MCF 10A (cell line): ENCODE measurements at regions not wholly inside any gene's neighbourhood (a gene's known extent, or its start where the extent isn't known, plus 50 kb on each side); places are given as distances from the start of the nearest gene placed in this dataset.

ENCODE experiments used
- BruUV-seq: library from RNA; stranded (reverse); fragments of 400-500 nt; replicated peaks from 2 replicates; lab custom pipeline; 2021; lab: Mats Ljungman, UMichigan
- CTCF ChIA-PET: fragments of 300-600 bp; sonication (Branson Sonifier 250); formaldehyde crosslinking; extraction: SDS; loops from one replicate; lab custom pipeline; 2021; ENCODE audit warnings: antibody characterized with exemption, inconsistent platforms; lab: Yijun Ruan, JAX
- POLR2A ChIA-PET: fragments of 300-600, 350-650 bp; sonication (Branson Sonifier 250); formaldehyde crosslinking; extraction: SDS; loops from one replicate; lab custom pipeline; 2020; ENCODE audit warnings: antibody characterized with exemption, inconsistent platforms; lab: Yijun Ruan, JAX
- DNase-seq: peaks from one replicate; pipeline ENCODE4 v3.0.0-alpha.2; 2018; ENCODE audit not compliant: unreplicated experiment
- H3K27ac Mint-ChIP-seq: one replicate; pipeline ENCODE4 v1.8.0; 2022; ENCODE audit warnings: mild to moderate bottlenecking, low read depth, mixed read lengths; ENCODE audit not compliant: unreplicated experiment
- H3K27me3 Mint-ChIP-seq: one replicate; pipeline ENCODE4 v1.8.0; 2022; ENCODE audit warnings: mixed read lengths; ENCODE audit not compliant: insufficient read depth, unreplicated experiment
- H3K36me3 Mint-ChIP-seq: one replicate; pipeline ENCODE4 v1.8.0; 2022; ENCODE audit warnings: mild to moderate bottlenecking, moderate library complexity, mixed read lengths; ENCODE audit not compliant: insufficient read depth, unreplicated experiment
- H3K4me1 Mint-ChIP-seq: one replicate; pipeline ENCODE4 v1.8.0; 2022; ENCODE audit warnings: mixed read lengths; ENCODE audit not compliant: insufficient read depth, unreplicated experiment
- H3K4me3 Mint-ChIP-seq: one replicate; pipeline ENCODE4 v1.8.0; 2022; ENCODE audit warnings: mild to moderate bottlenecking, moderate library complexity, mixed read lengths; ENCODE audit not compliant: unreplicated experiment
- H3K9me3 Mint-ChIP-seq: one replicate; pipeline ENCODE4 v1.8.0; 2022; ENCODE audit warnings: mixed read lengths; ENCODE audit not compliant: unreplicated experiment
- intact Hi-C: fragments of 100-400 bp; cut with micrococcal nuclease; formaldehyde crosslinking; loops from 2 replicates; pipeline ENCODE4 v1.14.1; 2022
- TF ChIP-seq, protein P1 (sequence below): fragments of 200-600 bp; IDR thresholded peaks from one replicate; pipeline ENCODE4 v1.8.0; 2022; ENCODE audit warnings: antibody characterized with exemption, mild to moderate bottlenecking; ENCODE audit not compliant: unreplicated experiment

DNA sequence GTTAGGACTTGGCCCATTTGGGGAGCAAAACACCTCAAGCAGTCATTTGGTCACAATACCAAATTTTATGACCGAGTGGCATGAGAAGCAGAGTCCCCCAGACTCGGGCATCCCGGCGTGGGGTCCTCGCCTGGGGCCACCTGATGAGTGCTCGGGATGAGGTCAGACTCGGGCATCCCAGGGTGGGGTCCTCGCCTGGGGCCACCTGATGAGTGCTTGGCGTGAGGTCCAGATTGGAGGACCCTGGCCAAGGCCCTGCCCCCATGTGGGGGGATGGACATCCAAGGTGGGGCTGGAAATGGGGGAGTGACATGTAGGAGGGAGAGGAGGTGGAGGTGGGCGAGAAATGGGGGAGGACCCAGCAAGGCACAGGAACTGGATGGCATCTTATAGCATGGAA, 56.1 kb upstream of the CST7 start:
- no peaks in the 10 kb centered on the region for H3K27me3 Mint-ChIP-seq

DNA sequence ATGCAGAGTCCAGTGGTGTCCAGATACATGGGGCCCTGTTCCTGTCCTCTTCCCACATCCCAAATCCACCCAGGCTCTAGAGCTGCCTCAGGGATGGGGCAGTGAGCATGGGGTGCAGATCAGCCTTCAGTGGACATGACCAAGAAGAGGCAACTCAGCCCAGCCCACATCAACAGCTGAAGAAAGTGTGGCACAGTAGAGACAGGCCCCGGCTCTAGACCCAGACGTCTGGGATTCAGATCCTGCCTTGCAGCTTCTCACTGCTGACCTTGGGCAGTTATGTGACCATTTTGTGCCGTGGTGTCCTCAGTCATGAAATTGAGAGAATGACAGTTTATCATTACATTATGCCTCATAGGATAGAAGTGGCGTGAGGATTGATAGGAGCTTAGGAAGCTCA, 54.6 kb upstream of the CST7 start:
- no TSS peak for BruUV-seq
- no peak overlapping the region for H3K27ac Mint-ChIP-seq
- no peaks in the 10 kb centered on the region for H3K36me3 Mint-ChIP-seq
- no peaks in the 10 kb centered on the region for H3K27me3 Mint-ChIP-seq
- H3K4me3 Mint-ChIP-seq = no peak overlapping the region
- H3K4me1 Mint-ChIP-seq = no peaks in the 10 kb centered on the region
- DNase-seq = no peak
- no peaks in the 10 kb centered on the region for H3K9me3 Mint-ChIP-seq
- TF ChIP-seq, protein P1, sequence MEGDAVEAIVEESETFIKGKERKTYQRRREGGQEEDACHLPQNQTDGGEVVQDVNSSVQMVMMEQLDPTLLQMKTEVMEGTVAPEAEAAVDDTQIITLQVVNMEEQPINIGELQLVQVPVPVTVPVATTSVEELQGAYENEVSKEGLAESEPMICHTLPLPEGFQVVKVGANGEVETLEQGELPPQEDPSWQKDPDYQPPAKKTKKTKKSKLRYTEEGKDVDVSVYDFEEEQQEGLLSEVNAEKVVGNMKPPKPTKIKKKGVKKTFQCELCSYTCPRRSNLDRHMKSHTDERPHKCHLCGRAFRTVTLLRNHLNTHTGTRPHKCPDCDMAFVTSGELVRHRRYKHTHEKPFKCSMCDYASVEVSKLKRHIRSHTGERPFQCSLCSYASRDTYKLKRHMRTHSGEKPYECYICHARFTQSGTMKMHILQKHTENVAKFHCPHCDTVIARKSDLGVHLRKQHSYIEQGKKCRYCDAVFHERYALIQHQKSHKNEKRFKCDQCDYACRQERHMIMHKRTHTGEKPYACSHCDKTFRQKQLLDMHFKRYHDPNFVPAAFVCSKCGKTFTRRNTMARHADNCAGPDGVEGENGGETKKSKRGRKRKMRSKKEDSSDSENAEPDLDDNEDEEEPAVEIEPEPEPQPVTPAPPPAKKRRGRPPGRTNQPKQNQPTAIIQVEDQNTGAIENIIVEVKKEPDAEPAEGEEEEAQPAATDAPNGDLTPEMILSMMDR = no peak
- intact Hi-C loops = no loop called here
- ChIA-PET POLR2A (no interaction called here), CTCF (interaction anchor here (0.6 to 1.2 kb wide), 2 partner anchors 10 to 25 kb away, joined by 3 read pairs; no protein-coding TSS in a partner anchor)

More for the DNA sequence above, 56.1 kb upstream of the CST7 start:
- Mint-ChIP-seq H3K9me3 (no peaks in the 10 kb centered on the region), H3K4me1 (no peaks in the 10 kb centered on the region), H3K4me3 (no peak overlapping the region), H3K27ac (no peak overlapping the region), H3K36me3 (no peaks in the 10 kb centered on the region)
- intact Hi-C loops = no loop called here
- no TSS peak for BruUV-seq
- TF ChIP-seq, protein P1 = no peak
- POLR2A ChIA-PET = no interaction called here
- CTCF ChIA-PET = no interaction called here
- no peak for DNase-seq

DNA sequence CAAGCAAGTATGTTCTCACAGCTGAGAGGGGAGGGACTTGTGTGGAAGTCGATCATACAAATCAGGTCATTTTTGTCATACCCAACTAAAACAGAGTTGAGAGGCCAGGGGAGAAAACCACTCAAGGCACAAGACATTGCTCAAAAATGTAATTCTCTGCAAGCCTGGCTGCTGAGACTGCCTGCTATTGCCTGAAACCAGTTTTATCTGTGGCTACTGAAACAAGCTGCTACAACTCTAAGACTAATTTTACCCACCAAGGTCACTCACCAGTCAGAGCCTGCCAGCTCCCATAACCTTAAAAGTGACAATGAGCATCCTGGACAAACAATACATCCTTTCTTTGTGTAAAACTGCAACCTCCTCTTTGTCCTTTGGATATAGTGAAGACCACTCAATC, 54.1 kb upstream of the CST7 start:
- ChIA-PET CTCF (interaction anchor here (0.6 to 1.2 kb wide), 2 partner anchors 11 to 24 kb away, joined by 3 read pairs; no protein-coding TSS in a partner anchor), POLR2A (no interaction called here)
- Mint-ChIP-seq H3K4me1 (no peaks in the 10 kb centered on the region), H3K27ac (no peak overlapping the region), H3K27me3 (no peaks in the 10 kb centered on the region), H3K9me3 (no peaks in the 10 kb centered on the region), H3K36me3 (no peaks in the 10 kb centered on the region), H3K4me3 (no peak overlapping the region)
- DNase-seq = no peak
- TF ChIP-seq, protein P1 = no peak
- intact Hi-C loops = no loop called here
- BruUV-seq = no TSS peak

DNA sequence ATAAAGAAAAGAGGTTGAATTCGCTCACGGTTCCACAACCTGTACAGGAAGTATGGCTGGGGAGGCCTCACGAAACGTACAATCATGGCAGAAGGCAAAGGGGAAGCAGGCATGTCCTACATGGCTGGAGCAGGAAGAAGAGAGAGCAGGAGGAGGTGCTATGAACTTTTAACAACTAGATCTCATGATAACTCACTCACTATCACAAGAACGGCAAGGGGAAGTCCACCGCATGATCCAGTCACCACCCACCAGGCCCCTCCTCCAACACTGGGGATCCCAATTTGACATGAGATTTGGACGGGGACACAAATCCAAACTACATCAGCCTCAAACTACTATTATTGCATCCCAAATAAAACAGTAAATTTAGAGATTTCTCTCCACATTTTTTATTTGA, 53.6 kb upstream of the CST7 start:
- no peaks in the 10 kb centered on the region for H3K9me3 Mint-ChIP-seq
- H3K36me3 Mint-ChIP-seq = no peaks in the 10 kb centered on the region
- DNase-seq = no peak
- H3K4me3 Mint-ChIP-seq = no peak overlapping the region
- intact Hi-C loops = no loop called here
- BruUV-seq = no TSS peak
- POLR2A ChIA-PET = no interaction called here
- CTCF ChIA-PET = interaction anchor here (1.2 kb wide), 1 partner anchor 24 kb away, joined by 3 read pairs; no protein-coding TSS in a partner anchor
- TF ChIP-seq, protein P1 = no peak
- H3K27me3 Mint-ChIP-seq = no peaks in the 10 kb centered on the region
- H3K4me1 Mint-ChIP-seq = no peaks in the 10 kb centered on the region
- no peak overlapping the region for H3K27ac Mint-ChIP-seq
